HL-60 (cell line): ENCODE measurements at regions not wholly inside any gene's neighbourhood (a gene's known extent, or its start where the extent isn't known, plus 50 kb on each side); places are given as distances from the start of the nearest gene placed in this dataset.

Experiments used
- DNase-seq, 2 experiments: peaks; one replicate each; pipeline ENCODE4 v3.0.0-alpha.2; 2010 to 2020; ENCODE audit warnings: low read depth in 1 of 2, low spot score in 1 of 2
- H3K27ac ChIP-seq: fragments of 250-450 bp; sonication (Bioruptor Pico); replicated peaks from 2 replicates; pipeline ENCODE4 v1.5.1; 2020; ENCODE audit warnings: mild to moderate bottlenecking, moderate library complexity
- H3K27me3 ChIP-seq: fragments of 250-450 bp; sonication (Bioruptor Pico); 2 replicates; pipeline ENCODE4 v1.5.1; 2021; ENCODE audit warnings: mild to moderate bottlenecking, moderate library complexity; ENCODE audit not compliant: insufficient read depth, poor library complexity, severe bottlenecking
- H3K4me3 ChIP-seq: replicated peaks from 2 replicates; pipeline ENCODE4 v1.5.1; 2011; ENCODE audit warnings: mild to moderate bottlenecking, control low read depth, low read length; ENCODE audit not compliant: insufficient read depth
- CTCF ChIP-seq: IDR thresholded peaks from one replicate; pipeline ENCODE4 v1.5.1; 2011; ENCODE audit warnings: low read length, control low read depth, inconsistent platforms; ENCODE audit not compliant: insufficient read depth
- GABPA ChIP-seq: IDR thresholded peaks from 2 replicates; pipeline ENCODE4 v1.6.1; 2012; ENCODE audit warnings: low read depth
- POLR2AphosphoS5 ChIP-seq: IDR thresholded peaks from 2 replicates; pipeline ENCODE4 v1.6.1; 2012; ENCODE audit warnings: low read depth
- REST ChIP-seq: IDR thresholded peaks from 2 replicates; pipeline ENCODE4 v1.6.1; 2012; ENCODE audit warnings: low read depth; ENCODE audit not compliant: insufficient replicate concordance
- SPI1 ChIP-seq: IDR thresholded peaks from 2 replicates; pipeline ENCODE4 v1.6.1; 2012; ENCODE audit warnings: low read depth, mild to moderate bottlenecking, borderline replicate concordance

- DNase-seq = no peak
- H3K27ac ChIP-seq = no peak overlapping the region
- TF ChIP-seq GABPA (no peak), POLR2AphosphoS5 (no peak), CTCF (no peak), REST (no peak), SPI1 (no peak)
- no peak overlapping the region for H3K4me3 ChIP-seq
- no peaks in the 10 kb centered on the region for H3K27me3 ChIP-seq
These were observed 319.2 kb upstream of the CD180 start for GRCh38 chr5:67515762-67516161.

GRCh38 chr5:67515020-67515689 lies 318.6 kb upstream of the CD180 start:
- DNase-seq = no peak

More at GRCh38 chr5:67515020-67515689, 318.6 kb upstream of the CD180 start:
- H3K27me3 ChIP-seq = no peaks in the 10 kb centered on the region
- H3K27ac ChIP-seq = no peak overlapping the region
- no peak overlapping the region for H3K4me3 ChIP-seq
- no peak for TF ChIP-seq REST
- TF ChIP-seq POLR2AphosphoS5 = no peak
- no peak for TF ChIP-seq SPI1
- TF ChIP-seq GABPA = no peak
- TF ChIP-seq CTCF = no peak
